Epithelial cell of esophagus (primary cell): ENCODE measurements at regions not wholly inside any gene's neighbourhood (a gene's known extent, or its start where the extent isn't known, plus 50 kb on each side); places are given as distances from the start of the nearest gene placed in this dataset.
"Not testable (repeated sequence)": the region's sequence is repeated elsewhere in the genome, so short reads cannot be mapped to it uniquely, and the experiment has no call there.

Experiments
- DNase-seq: peaks from one replicate; pipeline ENCODE4 v3.0.0; 2010; ENCODE audit warnings: low read depth
- H3K4me3 ChIP-seq: 2 replicates; pipeline ENCODE4 v1.5.1; 2011; ENCODE audit warnings: mild to moderate bottlenecking, low read length, control low read depth
- CTCF ChIP-seq: IDR thresholded peaks from 2 replicates; pipeline ENCODE4 v1.5.1; 2011; ENCODE audit warnings: low read depth, mild to moderate bottlenecking, low read length, control low read depth, inconsistent platforms; ENCODE audit not compliant: insufficient read depth; ENCODE audit errors: missing control alignments

DNA sequence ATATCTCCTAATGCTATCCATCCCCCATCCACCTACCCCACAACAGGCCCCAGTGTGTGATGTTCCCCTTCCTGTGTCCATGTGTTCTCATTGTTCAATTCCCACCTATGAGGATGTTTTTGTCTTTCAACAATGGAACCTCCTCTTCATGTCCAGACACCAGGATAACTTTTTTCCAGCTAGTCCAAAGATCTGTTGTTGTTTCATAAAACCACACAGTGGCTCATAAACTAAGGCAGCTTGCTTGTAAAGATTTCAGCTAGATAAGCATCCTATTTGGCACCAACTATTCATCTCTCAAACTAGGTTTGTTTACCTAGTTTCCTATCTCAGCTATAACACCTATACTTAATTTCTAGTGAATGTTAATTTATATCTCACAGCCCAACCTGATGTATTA is 937.7 kb downstream of the TRIB2 start:
- no peak overlapping the region for H3K4me3 ChIP-seq
- DNase-seq: no peak
- TF ChIP-seq CTCF: no peak

GRCh38 chr2:13660231-13660630 is 943.5 kb downstream of the TRIB2 start:
- no peak overlapping the region for H3K4me3 ChIP-seq
- TF ChIP-seq CTCF: no peak
- DNase-seq: no peak

DNA sequence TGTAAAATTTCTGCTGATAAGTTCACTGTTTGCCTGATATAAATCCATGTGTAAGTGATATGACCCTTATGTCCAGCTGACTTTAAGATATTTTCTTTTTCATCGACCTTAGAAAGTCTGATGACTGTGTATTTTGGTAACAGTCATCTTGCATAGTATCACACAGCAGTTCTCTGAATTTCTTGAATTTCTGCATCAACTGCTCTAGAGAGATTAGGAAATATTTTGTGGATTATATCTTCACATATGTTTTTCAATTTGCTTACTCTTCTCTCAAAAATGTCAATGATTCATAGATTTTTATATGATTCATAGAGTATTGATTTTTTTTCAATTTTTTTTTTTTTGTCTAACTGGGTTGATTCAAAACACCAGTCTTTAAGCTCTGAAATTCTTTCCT is 945.3 kb downstream of the TRIB2 start:
- peak; percentile 46 for DNase-seq
- H3K4me3 ChIP-seq: no peak overlapping the region
- no peak for TF ChIP-seq CTCF

GRCh38 chr2:13666582-13667414 is 950.1 kb downstream of the TRIB2 start:
- no peak for TF ChIP-seq CTCF
- DNase-seq: no peak
- no peak overlapping the region for H3K4me3 ChIP-seq

DNA sequence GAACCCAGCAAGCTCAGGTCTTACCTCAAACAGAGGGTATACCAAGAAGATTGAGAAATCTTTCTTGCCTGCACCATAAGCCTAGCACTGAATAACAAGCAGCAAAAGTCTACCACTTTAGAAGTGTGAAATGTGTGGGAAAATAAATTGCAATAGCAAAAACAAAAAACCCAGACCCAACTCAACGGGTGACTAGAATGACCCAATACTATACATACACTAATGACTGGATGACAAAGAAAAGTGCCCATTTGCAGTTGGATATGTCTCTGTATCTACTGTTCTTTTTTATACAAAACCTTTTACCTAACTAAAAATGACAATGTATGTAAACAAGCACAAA is 950.6 kb downstream of the TRIB2 start:
- no peak for DNase-seq
- H3K4me3 ChIP-seq: no peak overlapping the region
- TF ChIP-seq CTCF: no peak

- no peak overlapping the region for H3K4me3 ChIP-seq
- TF ChIP-seq CTCF: no peak
- DNase-seq: peak; percentile 65
Measured at GRCh38 chr2:13669607-13670006, 952.9 kb downstream of the TRIB2 start.

DNA sequence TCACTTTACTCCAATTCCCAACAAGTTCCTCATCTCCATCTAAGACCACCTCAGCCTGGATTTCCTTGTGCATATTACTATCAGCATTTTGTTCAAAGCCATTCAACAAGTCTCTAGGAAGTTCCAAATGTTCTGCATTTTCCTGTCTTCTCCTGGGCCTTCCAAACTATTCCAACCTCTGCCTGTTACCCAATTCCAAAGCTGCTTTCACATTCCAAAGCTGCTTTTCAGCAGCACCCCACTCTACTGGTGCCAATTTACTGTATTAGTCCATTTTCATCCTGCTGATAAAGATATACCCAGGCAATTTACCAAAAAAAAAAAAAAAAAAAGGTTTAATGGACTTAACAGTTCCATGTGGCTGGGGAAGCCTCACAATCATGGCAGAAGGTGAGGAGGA is 957.1 kb downstream of the TRIB2 start:
- not testable (repeated sequence) for DNase-seq, H3K4me3 ChIP-seq

- no peak overlapping the region for H3K4me3 ChIP-seq
- no peak for TF ChIP-seq CTCF
- DNase-seq: peak; percentile 56
Measured at GRCh38 chr2:13676269-13676668, 956.2 kb upstream of the LRATD1 start.
